ENCODE measurements at regions not wholly inside any gene's neighbourhood (a gene's known extent, or its start where the extent isn't known, plus 50 kb on each side); places are given as distances from the start of the nearest gene placed in this dataset.
A peak's percentile ranks its signal among the peaks of the same experiment; 100 is the strongest.

- no peak for TF ChIP-seq CTCF (IDR thresholded peaks at IDR 0.05)
- intact Hi-C loops (cut with DNase I): no loop called here
Observed at GRCh38 chr18:77470569-77471413, 221.1 kb downstream of the GALR1 start.

GRCh38 chr18:77472509-77472908 is 222.9 kb downstream of the GALR1 start:
- H3K36me3 ChIP-seq: no peaks in the 10 kb centered on the region
- intact Hi-C loops (cut with DNase I): no loop called here
- no peaks in the 10 kb centered on the region for H3K4me1 ChIP-seq
- no peak for TF ChIP-seq CTCF (IDR thresholded peaks at IDR 0.05)
- DNase-seq (no peak), ATAC-seq (no peak)
- no peak overlapping the region for H3K4me3 ChIP-seq
- peaks cover 0 to 14% of the 10 kb centered on the region in 2 donors for H3K27me3 ChIP-seq
- H3K27ac ChIP-seq: no peak overlapping the region
- no peaks in the 10 kb centered on the region for H3K9me3 ChIP-seq

More at GRCh38 chr18:77470569-77471413, 221.1 kb downstream of the GALR1 start:
- Histone ChIP-seq H3K27me3 (peaks cover 0 to 14% of the 10 kb centered on the region in 2 donors), H3K4me3 (no peak overlapping the region), H3K27ac (no peak overlapping the region), H3K9me3 (no peaks in the 10 kb centered on the region), H3K4me1 (no peaks in the 10 kb centered on the region), H3K36me3 (no peaks in the 10 kb centered on the region)
- no peak for ATAC-seq
- no peak for DNase-seq

- H3K9me3 ChIP-seq: no peaks in the 10 kb centered on the region
- ATAC-seq (peak; percentile 62), DNase-seq (no peak)
- H3K4me1 ChIP-seq: no peaks in the 10 kb centered on the region
- no peaks in the 10 kb centered on the region for H3K36me3 ChIP-seq
- intact Hi-C loops (cut with DNase I): no loop called here
- H3K4me3 ChIP-seq: no peak overlapping the region
- no peaks in the 10 kb centered on the region for H3K27me3 ChIP-seq
- TF ChIP-seq CTCF (IDR thresholded peaks at IDR 0.05): no peak
- H3K27ac ChIP-seq: no peak overlapping the region
Observed at GRCh38 chr18:77478646-77479442, 229.2 kb downstream of the GALR1 start.

- Histone ChIP-seq H3K4me1 (no peaks in the 10 kb centered on the region), H3K36me3 (no peaks in the 10 kb centered on the region), H3K9me3 (peaks cover 0 to 6% of the 10 kb centered on the region in 2 donors), H3K27me3 (no peaks in the 10 kb centered on the region), H3K4me3 (no peak overlapping the region), H3K27ac (no peak overlapping the region)
- no peak for TF ChIP-seq CTCF (IDR thresholded peaks at IDR 0.05)
- ATAC-seq (no peak), DNase-seq (no peak)
- intact Hi-C loops (cut with DNase I): no loop called here
Observed at GRCh38 chr18:77481541-77481940, 231.9 kb downstream of the GALR1 start.

All from left lung (tissue), 4 donors.